ENCODE measurements at regions not wholly inside any gene's neighbourhood (a gene's known extent, or its start where the extent isn't known, plus 50 kb on each side); places are given as distances from the start of the nearest gene placed in this dataset.

DNA sequence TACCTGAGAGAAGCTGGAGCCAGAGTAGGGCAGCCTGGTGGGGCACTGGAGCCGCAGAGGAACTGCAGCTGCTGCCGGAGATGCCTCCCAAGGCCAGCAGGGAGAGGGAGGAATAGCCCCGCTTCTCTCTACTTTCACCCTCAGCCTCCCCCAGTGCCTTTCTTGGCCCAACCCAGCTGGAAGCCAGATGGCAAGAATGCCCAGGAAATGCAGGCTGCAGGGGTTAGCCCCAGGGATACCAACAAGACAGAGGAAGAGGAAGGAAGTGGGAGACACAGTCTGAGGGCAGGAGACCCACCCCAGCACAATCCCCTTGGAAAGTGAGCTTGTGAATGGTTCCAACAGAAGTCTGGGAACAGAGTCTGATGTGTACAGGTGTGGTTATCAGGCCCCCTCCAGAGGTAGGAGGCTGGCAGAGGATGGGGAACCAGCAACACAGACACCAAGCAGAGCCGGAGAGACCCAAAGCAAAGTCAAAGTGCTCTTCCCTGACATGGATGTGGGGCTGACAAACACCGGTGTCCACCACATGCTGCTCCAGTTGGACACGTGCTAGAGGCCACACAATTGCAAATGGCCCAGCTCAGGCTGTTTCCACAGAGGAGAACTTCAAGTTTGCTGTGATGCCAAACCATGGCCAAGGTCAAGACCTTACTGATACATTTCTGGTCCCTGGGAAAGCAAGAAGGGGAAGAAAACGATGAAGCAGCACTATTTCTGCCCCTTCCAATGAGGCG is 418.8 kb upstream of the PROK2 start:
- TF ChIP-seq POLR2AphosphoS5 (IDR thresholded peaks at IDR 0.05; ENCODE audit: low read depth, low read length), result no peak
- TF ChIP-seq, protein P1, sequence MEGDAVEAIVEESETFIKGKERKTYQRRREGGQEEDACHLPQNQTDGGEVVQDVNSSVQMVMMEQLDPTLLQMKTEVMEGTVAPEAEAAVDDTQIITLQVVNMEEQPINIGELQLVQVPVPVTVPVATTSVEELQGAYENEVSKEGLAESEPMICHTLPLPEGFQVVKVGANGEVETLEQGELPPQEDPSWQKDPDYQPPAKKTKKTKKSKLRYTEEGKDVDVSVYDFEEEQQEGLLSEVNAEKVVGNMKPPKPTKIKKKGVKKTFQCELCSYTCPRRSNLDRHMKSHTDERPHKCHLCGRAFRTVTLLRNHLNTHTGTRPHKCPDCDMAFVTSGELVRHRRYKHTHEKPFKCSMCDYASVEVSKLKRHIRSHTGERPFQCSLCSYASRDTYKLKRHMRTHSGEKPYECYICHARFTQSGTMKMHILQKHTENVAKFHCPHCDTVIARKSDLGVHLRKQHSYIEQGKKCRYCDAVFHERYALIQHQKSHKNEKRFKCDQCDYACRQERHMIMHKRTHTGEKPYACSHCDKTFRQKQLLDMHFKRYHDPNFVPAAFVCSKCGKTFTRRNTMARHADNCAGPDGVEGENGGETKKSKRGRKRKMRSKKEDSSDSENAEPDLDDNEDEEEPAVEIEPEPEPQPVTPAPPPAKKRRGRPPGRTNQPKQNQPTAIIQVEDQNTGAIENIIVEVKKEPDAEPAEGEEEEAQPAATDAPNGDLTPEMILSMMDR (IDR thresholded peaks at IDR 0.05), result no peak
- no peak for TF ChIP-seq TCF7L2 (IDR thresholded peaks at IDR 0.05; ENCODE audit: low read depth, low read length)
- TF ChIP-seq, protein P2, sequence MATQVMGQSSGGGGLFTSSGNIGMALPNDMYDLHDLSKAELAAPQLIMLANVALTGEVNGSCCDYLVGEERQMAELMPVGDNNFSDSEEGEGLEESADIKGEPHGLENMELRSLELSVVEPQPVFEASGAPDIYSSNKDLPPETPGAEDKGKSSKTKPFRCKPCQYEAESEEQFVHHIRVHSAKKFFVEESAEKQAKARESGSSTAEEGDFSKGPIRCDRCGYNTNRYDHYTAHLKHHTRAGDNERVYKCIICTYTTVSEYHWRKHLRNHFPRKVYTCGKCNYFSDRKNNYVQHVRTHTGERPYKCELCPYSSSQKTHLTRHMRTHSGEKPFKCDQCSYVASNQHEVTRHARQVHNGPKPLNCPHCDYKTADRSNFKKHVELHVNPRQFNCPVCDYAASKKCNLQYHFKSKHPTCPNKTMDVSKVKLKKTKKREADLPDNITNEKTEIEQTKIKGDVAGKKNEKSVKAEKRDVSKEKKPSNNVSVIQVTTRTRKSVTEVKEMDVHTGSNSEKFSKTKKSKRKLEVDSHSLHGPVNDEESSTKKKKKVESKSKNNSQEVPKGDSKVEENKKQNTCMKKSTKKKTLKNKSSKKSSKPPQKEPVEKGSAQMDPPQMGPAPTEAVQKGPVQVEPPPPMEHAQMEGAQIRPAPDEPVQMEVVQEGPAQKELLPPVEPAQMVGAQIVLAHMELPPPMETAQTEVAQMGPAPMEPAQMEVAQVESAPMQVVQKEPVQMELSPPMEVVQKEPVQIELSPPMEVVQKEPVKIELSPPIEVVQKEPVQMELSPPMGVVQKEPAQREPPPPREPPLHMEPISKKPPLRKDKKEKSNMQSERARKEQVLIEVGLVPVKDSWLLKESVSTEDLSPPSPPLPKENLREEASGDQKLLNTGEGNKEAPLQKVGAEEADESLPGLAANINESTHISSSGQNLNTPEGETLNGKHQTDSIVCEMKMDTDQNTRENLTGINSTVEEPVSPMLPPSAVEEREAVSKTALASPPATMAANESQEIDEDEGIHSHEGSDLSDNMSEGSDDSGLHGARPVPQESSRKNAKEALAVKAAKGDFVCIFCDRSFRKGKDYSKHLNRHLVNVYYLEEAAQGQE (IDR thresholded peaks at IDR 0.05; ENCODE audit: insufficient read depth in 1 of 2, low read depth in 2 of 2, low read length in 1 of 2), result no peak
- TF ChIP-seq SIN3A (IDR thresholded peaks at IDR 0.05; ENCODE audit: borderline replicate concordance, insufficient read depth, low read depth, low read length), result no peak
